ENCODE measurements at regions not wholly inside any gene's neighbourhood (a gene's known extent, or its start where the extent isn't known, plus 50 kb on each side); places are given as distances from the start of the nearest gene placed in this dataset.

- H3K36me3 Mint-ChIP-seq (ENCODE audit: insufficient read depth, unreplicated experiment), result no peaks in the 10 kb centered on the region
- peaks cover 3% of the 10 kb centered on the region for H3K9me3 Mint-ChIP-seq (ENCODE audit: low read depth, unreplicated experiment)
- peaks cover 13% of the 10 kb centered on the region for H3K4me1 Mint-ChIP-seq (ENCODE audit: low read depth, unreplicated experiment)
- no peak overlapping the region for H3K4me3 Mint-ChIP-seq (ENCODE audit: low read depth, unreplicated experiment)
- CTCF ChIA-PET, result no interaction called here
- no peaks in the 10 kb centered on the region for H3K27me3 Mint-ChIP-seq (ENCODE audit: unreplicated experiment)
- BruUV-seq (replicated peaks), result no TSS peak
- DNase-seq, result peak; percentile 46
- TF ChIP-seq CTCF (IDR thresholded peaks at IDR 0.05; ENCODE audit: unreplicated experiment), result no peak
- intact Hi-C loops (cut with micrococcal nuclease; ENCODE audit: unreplicated experiment), result no loop called here
- H3K27ac Mint-ChIP-seq (ENCODE audit: unreplicated experiment), result no peak overlapping the region
Measured at GRCh38 chr2:57696016-57696415, 350.6 kb upstream of the VRK2 start.

GRCh38 chr2:57698392-57698791 is 348.2 kb upstream of the VRK2 start:
- BruUV-seq (replicated peaks), result no TSS peak
- CTCF ChIA-PET, result no interaction called here
- H3K9me3 Mint-ChIP-seq (ENCODE audit: low read depth, unreplicated experiment), result no peaks in the 10 kb centered on the region
- no peak for TF ChIP-seq CTCF (IDR thresholded peaks at IDR 0.05; ENCODE audit: unreplicated experiment)
- no peak for DNase-seq
- no peaks in the 10 kb centered on the region for H3K27me3 Mint-ChIP-seq (ENCODE audit: unreplicated experiment)
- intact Hi-C loops (cut with micrococcal nuclease; ENCODE audit: unreplicated experiment), result no loop called here
- no peaks in the 10 kb centered on the region for H3K36me3 Mint-ChIP-seq (ENCODE audit: insufficient read depth, unreplicated experiment)
- H3K4me1 Mint-ChIP-seq (ENCODE audit: low read depth, unreplicated experiment), result peaks cover 23% of the 10 kb centered on the region
- no peak overlapping the region for H3K27ac Mint-ChIP-seq (ENCODE audit: unreplicated experiment)
- no peak overlapping the region for H3K4me3 Mint-ChIP-seq (ENCODE audit: low read depth, unreplicated experiment)

- H3K9me3 Mint-ChIP-seq (ENCODE audit: low read depth, unreplicated experiment), result no peaks in the 10 kb centered on the region
- peaks cover 23% of the 10 kb centered on the region for H3K4me1 Mint-ChIP-seq (ENCODE audit: low read depth, unreplicated experiment)
- BruUV-seq (replicated peaks), result no TSS peak
- intact Hi-C loops (cut with micrococcal nuclease; ENCODE audit: unreplicated experiment), result no loop called here
- DNase-seq, result no peak
- H3K27me3 Mint-ChIP-seq (ENCODE audit: unreplicated experiment), result no peaks in the 10 kb centered on the region
- H3K4me3 Mint-ChIP-seq (ENCODE audit: low read depth, unreplicated experiment), result no peak overlapping the region
- CTCF ChIA-PET, result no interaction called here
- H3K27ac Mint-ChIP-seq (ENCODE audit: unreplicated experiment), result no peak overlapping the region
- TF ChIP-seq CTCF (IDR thresholded peaks at IDR 0.05; ENCODE audit: unreplicated experiment), result no peak
- no peaks in the 10 kb centered on the region for H3K36me3 Mint-ChIP-seq (ENCODE audit: insufficient read depth, unreplicated experiment)
Measured at GRCh38 chr2:57698935-57699449, 347.6 kb upstream of the VRK2 start.

- Mint-ChIP-seq H3K4me3 (ENCODE audit: low read depth, unreplicated experiment) (peak overlapping the region; percentile 19), H3K9me3 (ENCODE audit: low read depth, unreplicated experiment) (no peaks in the 10 kb centered on the region), H3K4me1 (ENCODE audit: low read depth, unreplicated experiment) (peaks cover 23% of the 10 kb centered on the region), H3K27me3 (ENCODE audit: unreplicated experiment) (no peaks in the 10 kb centered on the region), H3K36me3 (ENCODE audit: insufficient read depth, unreplicated experiment) (no peaks in the 10 kb centered on the region), H3K27ac (ENCODE audit: unreplicated experiment) (peak overlapping the region; percentile 24)
- TF ChIP-seq CTCF (IDR thresholded peaks at IDR 0.05; ENCODE audit: unreplicated experiment), result no peak
- BruUV-seq (replicated peaks), result no TSS peak
- CTCF ChIA-PET, result interaction anchor here (0.5 to 1.5 kb wide), 7 partner anchors 23 to 1682 kb away, joined by 3 to 8 read pairs (median 3); partner anchors contain the start of gene CCDC85A
- intact Hi-C loops (cut with micrococcal nuclease; ENCODE audit: unreplicated experiment), result loop anchor here (1.0 to 10.0 kb wide), 2 partner anchors 152 to 327 kb away; no protein-coding TSS in a partner anchor
- no peak for DNase-seq
Measured at GRCh38 chr2:57701391-57701791, 345.2 kb upstream of the VRK2 start.

All from Calu3 (cell line).